GM12872 (cell line): ENCODE measurements at regions not wholly inside any gene's neighbourhood (a gene's known extent, or its start where the extent isn't known, plus 50 kb on each side); places are given as distances from the start of the nearest gene placed in this dataset.

ENCODE experiments used
- TF ChIP-seq, protein P1 (sequence below): IDR thresholded peaks from 3 replicates; pipeline ENCODE4 v1.5.1; 2011; ENCODE audit warnings: low read depth, mild to moderate bottlenecking, low read length, moderate library complexity; ENCODE audit not compliant: insufficient read depth

DNA sequence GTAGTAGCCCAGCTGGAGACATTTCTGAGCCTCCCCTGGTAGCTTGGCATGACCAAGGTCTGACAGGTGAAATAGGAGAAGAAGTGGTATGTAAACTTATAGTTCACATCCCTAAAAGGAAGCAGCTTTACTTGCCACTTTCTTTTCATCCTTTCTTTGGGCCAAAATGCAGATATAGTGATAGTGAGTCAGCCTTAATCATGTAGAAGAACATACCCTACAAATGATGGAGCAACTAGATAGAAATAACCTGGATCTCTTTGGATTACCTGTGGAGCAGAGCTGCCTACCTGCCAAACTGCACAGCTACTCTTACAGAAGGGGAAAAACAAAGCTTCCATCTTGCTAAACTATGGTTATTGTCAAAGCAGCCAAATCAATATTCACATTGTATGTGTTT lies 106.7 kb upstream of the LCORL start:
- TF ChIP-seq, protein P1, sequence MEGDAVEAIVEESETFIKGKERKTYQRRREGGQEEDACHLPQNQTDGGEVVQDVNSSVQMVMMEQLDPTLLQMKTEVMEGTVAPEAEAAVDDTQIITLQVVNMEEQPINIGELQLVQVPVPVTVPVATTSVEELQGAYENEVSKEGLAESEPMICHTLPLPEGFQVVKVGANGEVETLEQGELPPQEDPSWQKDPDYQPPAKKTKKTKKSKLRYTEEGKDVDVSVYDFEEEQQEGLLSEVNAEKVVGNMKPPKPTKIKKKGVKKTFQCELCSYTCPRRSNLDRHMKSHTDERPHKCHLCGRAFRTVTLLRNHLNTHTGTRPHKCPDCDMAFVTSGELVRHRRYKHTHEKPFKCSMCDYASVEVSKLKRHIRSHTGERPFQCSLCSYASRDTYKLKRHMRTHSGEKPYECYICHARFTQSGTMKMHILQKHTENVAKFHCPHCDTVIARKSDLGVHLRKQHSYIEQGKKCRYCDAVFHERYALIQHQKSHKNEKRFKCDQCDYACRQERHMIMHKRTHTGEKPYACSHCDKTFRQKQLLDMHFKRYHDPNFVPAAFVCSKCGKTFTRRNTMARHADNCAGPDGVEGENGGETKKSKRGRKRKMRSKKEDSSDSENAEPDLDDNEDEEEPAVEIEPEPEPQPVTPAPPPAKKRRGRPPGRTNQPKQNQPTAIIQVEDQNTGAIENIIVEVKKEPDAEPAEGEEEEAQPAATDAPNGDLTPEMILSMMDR: no peak

DNA sequence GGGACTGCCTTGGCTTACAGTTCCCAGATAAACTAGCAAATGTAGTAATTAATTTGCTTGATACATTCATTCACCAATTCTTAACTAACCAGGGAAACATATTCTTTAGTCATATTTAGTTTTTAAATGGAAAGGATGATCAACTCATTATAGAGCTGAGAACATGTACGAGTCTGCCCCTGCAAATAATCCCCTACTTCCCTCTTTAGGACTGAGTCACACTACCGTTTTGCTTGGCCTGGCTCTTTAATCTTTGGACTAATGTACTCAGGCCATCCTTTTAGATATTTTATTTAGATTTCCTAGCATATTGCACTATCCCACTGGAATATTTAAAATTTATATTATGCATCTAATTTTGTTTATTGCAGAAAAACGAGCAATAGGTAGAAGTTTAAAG lies 105.5 kb upstream of the LCORL start:
- TF ChIP-seq, protein P1: no peak

DNA sequence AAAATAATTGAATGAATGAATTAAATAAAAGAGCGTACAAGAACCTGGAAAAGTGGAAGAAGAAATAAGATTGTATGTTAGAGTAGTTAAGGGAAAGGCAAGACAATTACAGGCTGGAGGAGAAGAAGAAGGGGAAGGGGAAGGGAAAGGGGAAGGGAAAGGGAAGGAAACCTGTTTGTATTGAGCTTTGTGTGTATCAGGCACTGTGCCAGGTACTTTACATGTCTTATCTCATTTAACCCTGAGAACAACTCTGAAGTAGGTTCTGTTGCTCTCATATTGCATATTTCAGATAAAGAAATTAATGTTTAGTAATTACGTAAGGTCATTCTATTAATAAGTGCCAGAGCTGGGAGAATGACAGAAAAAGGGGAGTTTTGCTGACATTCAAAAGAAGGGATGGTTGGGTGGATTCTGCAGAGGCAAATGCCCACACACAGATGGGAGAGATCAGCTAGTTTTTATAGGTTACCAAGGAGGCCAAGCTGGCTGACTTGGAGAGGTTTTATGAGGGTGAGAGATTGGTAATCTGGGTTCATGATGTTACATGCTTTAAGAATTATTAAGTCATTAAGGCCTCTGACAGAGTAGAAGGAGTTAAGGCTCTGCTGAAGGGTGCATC lies 92.3 kb upstream of the LCORL start:
- TF ChIP-seq, protein P1: no peak

DNA sequence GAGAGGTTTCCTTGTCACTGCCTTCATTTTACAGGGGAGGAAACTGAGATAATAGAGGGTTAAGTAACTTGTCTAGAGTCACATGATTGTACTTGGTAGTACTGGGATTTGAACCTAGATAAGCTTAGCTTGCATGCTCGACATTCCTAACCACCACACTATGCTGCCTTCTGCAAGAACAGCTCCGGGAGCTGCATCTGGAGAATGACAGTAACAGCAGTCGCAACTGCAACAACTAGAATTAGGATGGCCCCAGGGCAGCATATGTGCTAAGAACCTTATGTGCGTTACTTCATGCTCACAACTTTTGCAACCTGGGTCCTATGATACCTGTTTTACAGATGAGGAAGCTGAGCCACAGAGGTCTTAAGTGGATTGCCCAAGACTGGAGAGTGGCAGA lies 89.5 kb upstream of the LCORL start:
- TF ChIP-seq, protein P1: no peak

DNA sequence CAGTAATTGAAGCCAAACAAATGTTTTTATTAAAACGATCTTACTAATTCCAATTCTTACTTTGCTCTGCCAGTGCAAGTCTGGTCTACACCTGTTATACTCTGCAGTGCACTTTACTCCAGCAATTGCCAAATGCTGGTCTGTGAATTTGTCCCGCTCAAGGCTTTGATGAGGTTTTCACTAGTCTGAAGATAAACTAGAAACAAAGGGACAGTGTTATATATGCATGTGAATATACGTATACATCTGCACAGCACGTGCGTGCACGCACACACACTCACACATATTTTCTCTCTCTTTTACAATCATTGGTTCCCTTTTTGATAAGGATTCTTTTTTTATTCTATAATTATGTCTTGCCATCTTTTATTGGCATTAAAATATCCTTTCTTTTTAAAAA lies 88.5 kb upstream of the LCORL start:
- TF ChIP-seq, protein P1: no peak

DNA sequence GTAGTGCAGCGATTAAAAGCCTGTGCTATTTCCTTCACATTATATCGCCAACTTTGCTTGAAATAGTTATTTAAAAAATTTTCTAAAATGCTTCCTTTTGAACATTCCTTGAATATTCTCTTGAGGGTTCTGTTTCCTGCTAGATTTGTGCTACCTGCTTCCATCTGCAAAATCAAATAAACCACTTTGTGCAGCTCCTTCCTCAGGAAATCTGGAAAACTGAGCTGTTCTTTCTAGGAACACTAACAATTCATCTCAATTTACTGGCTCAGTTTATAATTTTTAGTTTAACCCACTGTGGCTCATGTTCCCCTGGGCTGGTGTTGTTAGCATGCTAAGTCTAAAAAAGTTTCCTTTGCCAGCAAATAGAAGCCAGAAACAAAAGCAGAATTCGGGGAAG lies 88.1 kb upstream of the LCORL start:
- TF ChIP-seq, protein P1: no peak

DNA sequence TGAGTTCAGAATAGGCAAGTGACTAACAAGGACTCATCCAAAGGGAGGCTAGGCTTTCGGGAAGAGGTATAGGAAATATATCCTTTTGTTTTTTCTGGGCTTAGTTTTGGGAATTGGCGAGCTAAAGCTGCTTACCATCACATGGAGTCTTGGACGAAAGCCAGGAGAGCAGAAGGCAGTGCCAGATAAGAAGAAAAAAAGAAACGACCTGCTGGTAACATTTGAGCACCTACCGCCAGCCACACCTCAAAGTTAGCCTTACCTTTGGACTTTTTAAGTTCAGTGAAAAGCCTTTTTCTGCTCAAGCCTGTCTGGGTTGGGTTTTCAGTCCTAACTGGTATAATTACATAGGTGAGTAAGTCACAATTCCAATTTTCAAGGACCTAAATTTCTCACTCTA lies 85.1 kb upstream of the LCORL start:
- TF ChIP-seq, protein P1: no peak
